ENCODE measurements at regions not wholly inside any gene's neighbourhood (a gene's known extent, or its start where the extent isn't known, plus 50 kb on each side); places are given as distances from the start of the nearest gene placed in this dataset.

DNA sequence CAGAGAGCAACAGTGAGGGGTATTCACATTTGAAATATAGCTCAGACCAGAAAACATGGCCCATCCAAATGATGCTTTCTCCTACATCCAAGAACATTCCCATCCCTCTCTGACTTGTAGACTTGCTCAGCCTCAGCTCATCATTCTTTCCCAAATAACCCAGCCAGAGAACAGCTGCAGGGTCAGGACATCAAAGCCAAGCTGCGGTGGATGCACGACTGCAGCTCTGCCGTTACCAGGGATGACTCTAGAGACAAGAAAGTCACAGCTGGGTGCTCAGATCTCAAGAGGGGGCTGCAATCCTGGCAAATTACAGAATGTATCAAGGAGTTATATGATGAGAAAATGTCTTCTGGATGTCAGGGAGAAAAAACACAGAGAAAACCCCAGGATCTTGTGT is 944.3 kb downstream of the NTRK3 start:
- TF ChIP-seq SUZ12 (IDR thresholded peaks at IDR 0.05) (no peak), SP1 (IDR thresholded peaks at IDR 0.05) (no peak), FOXK2 (IDR thresholded peaks at IDR 0.05) (no peak), FOXM1 (IDR thresholded peaks at IDR 0.05; ENCODE audit: borderline replicate concordance) (no peak), HDGF (IDR thresholded peaks at IDR 0.05; ENCODE audit: borderline replicate concordance) (no peak), BHLHE40 (IDR thresholded peaks at IDR 0.05; ENCODE audit: borderline replicate concordance) (no peak), LEF1 (IDR thresholded peaks at IDR 0.05; ENCODE audit: borderline replicate concordance) (no peak), ELF4 (IDR thresholded peaks at IDR 0.05) (no peak), ARNT (IDR thresholded peaks at IDR 0.05) (no peak), ZNF384 (IDR thresholded peaks at IDR 0.05) (no peak), CTBP1 (IDR thresholded peaks at IDR 0.05; ENCODE audit: borderline replicate concordance) (no peak)
